ENCODE measurements at regions not wholly inside any gene's neighbourhood (a gene's known extent, or its start where the extent isn't known, plus 50 kb on each side); places are given as distances from the start of the nearest gene placed in this dataset.
"Not testable (repeated sequence)": the region's sequence is repeated elsewhere in the genome, so short reads cannot be mapped to it uniquely, and the experiment has no call there.

- no peak for DNase-seq
- H3K4me1 ChIP-seq (replicated peaks in 1 of 2) = no peaks in the 10 kb centered on the region
- H3K9me3 ChIP-seq (replicated peaks in 1 of 3) = no peaks in the 10 kb centered on the region
- no peak overlapping the region for H3K4me3 ChIP-seq
- no peaks in the 10 kb centered on the region for H3K27me3 ChIP-seq
- TF ChIP-seq POLR2A (IDR thresholded peaks at IDR 0.05) = no peak
- no peak for TF ChIP-seq CTCF (IDR thresholded peaks at IDR 0.05)
- no peaks in the 10 kb centered on the region for H3K36me3 ChIP-seq (replicated peaks in 1 of 2)
- intact Hi-C loops (cut with DNase I) = no loop called here
- no peak overlapping the region for H3K27ac ChIP-seq
- WGBS, 4 donors = 75 to 87% (median 83%) methylated on average over 1 of the region's 1 CpG
Measured at GRCh38 chr7:96920713-96921112, 84.6 kb upstream of the DLX6 start.

- TF ChIP-seq POLR2A (IDR thresholded peaks at IDR 0.05) (no peak), CTCF (IDR thresholded peaks at IDR 0.05) (no peak)
- intact Hi-C loops (cut with DNase I) = no loop called here
- DNase-seq = no peak
Measured at GRCh38 chr7:96921231-96921630, 84.1 kb upstream of the DLX6 start.

GRCh38 chr7:96921771-96922170 is 83.6 kb upstream of the DLX6 start:
- Histone ChIP-seq H3K27me3 (no peaks in the 10 kb centered on the region), H3K36me3 (replicated peaks in 1 of 2) (no peaks in the 10 kb centered on the region), H3K9me3 (replicated peaks in 1 of 3) (no peaks in the 10 kb centered on the region), H3K27ac (no peak overlapping the region), H3K4me3 (no peak overlapping the region), H3K4me1 (replicated peaks in 1 of 2) (no peaks in the 10 kb centered on the region)
- intact Hi-C loops (cut with DNase I) = no loop called here
- TF ChIP-seq POLR2A (IDR thresholded peaks at IDR 0.05) (no peak), CTCF (IDR thresholded peaks at IDR 0.05) (no peak)
- 45 to 57% (median 51%) methylated on average over 3 of the region's 3 CpGs for WGBS, 4 donors
- no peak for DNase-seq

More at GRCh38 chr7:96921231-96921630, 84.1 kb upstream of the DLX6 start:
- no peak overlapping the region for H3K4me3 ChIP-seq
- 66 to 84% (median 77%) methylated on average over 5 of the region's 5 CpGs for WGBS, 4 donors
- H3K36me3 ChIP-seq (replicated peaks in 1 of 2) = no peaks in the 10 kb centered on the region
- no peaks in the 10 kb centered on the region for H3K4me1 ChIP-seq (replicated peaks in 1 of 2)
- no peak overlapping the region for H3K27ac ChIP-seq
- H3K9me3 ChIP-seq (replicated peaks in 1 of 3) = no peaks in the 10 kb centered on the region
- H3K27me3 ChIP-seq = no peaks in the 10 kb centered on the region

GRCh38 chr7:96923345-96923744 is 82.0 kb upstream of the DLX6 start:
- H3K27me3 ChIP-seq; H3K9me3 ChIP-seq (replicated peaks in 1 of 3); DNase-seq; intact Hi-C loops (cut with DNase I); H3K36me3 ChIP-seq (replicated peaks in 1 of 2); H3K4me1 ChIP-seq (replicated peaks in 1 of 2); H3K27ac ChIP-seq; H3K4me3 ChIP-seq: not testable (repeated sequence)

- Histone ChIP-seq H3K36me3 (replicated peaks in 1 of 2) (no peaks in the 10 kb centered on the region), H3K27ac (no peak overlapping the region), H3K4me3 (no peak overlapping the region), H3K9me3 (replicated peaks in 1 of 3) (no peaks in the 10 kb centered on the region), H3K27me3 (no peaks in the 10 kb centered on the region), H3K4me1 (replicated peaks in 1 of 2) (no peaks in the 10 kb centered on the region)
- WGBS, 4 donors = 90 to 97% (median 94%) methylated on average over 5 of the region's 5 CpGs
- TF ChIP-seq CTCF (IDR thresholded peaks at IDR 0.05) (no peak), POLR2A (IDR thresholded peaks at IDR 0.05) (no peak)
- intact Hi-C loops (cut with DNase I) = no loop called here
- DNase-seq = no peak
Measured at GRCh38 chr7:96927131-96927530, 78.2 kb upstream of the DLX6 start.
